ENCODE measurements at regions not wholly inside any gene's neighbourhood (a gene's known extent, or its start where the extent isn't known, plus 50 kb on each side); places are given as distances from the start of the nearest gene placed in this dataset.

DNA sequence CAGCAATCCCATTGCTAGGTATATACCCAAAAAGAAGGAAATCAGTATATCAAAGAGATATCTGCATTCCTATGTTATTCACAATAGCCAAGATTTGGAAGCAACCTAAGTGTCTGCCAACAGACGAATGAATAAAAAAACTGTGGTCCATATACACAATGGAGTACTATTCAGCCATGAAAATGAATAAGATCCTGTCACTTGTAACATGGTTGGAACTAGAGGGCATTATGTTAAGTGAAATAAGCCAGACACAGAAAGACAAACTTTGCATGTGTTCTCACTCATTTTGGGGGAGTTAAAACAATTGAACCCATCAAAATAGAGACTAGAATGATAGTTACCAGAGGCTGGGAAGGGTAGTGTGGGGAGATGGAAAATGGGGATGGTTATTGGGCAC lies 323.5 kb upstream of the NFE2L3 start:
- DNase-seq (ENCODE audit: low read depth in 1 of 2, low spot score in 1 of 2), result no peak

DNA sequence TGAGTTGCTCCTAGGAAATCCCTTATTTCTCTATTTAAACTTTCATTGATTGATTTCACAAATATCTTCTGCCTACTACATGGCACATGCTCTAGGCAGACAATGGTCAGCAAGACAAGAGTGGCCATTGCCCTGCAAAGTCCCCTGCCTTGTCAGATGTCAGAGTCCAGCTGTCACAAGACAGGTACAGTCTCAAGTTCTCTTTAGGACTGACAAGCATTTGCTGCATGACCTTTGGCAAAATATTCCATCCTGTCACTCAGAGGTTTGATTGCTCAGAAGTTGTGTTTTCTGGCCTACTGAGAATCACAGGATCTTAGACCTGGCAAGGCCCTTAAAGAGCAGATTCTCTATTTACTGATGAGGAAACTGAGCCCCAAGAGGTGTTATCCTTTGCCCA lies 322.3 kb upstream of the NFE2L3 start:
- no peak for DNase-seq (ENCODE audit: low read depth in 1 of 2, low spot score in 1 of 2)

DNA sequence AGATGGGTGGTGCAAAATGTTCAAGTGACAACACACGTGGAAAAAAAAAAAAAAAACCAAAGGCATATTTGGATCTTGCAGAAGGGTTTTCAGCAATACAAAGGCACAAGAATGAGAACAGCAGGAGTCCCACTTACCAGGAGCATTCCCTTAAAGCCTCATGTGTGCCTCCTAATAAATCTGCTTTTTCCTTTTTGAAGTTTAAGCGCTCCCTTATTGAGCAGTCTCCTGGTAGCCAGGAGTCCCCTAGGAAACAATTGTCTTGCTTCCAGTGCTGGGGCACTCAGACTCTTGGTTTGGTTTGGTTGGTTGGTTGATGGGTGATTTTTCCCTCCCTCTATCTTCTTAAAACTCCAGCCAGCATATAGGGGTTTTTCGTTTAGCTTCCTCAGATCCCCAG lies 321.8 kb upstream of the NFE2L3 start:
- DNase-seq (ENCODE audit: low read depth in 1 of 2, low spot score in 1 of 2), result no peak

- DNase-seq (ENCODE audit: low read depth in 1 of 2, low spot score in 1 of 2), result no peak
Observed at GRCh38 chr7:25831062-25831691, 320.8 kb upstream of the NFE2L3 start.

DNA sequence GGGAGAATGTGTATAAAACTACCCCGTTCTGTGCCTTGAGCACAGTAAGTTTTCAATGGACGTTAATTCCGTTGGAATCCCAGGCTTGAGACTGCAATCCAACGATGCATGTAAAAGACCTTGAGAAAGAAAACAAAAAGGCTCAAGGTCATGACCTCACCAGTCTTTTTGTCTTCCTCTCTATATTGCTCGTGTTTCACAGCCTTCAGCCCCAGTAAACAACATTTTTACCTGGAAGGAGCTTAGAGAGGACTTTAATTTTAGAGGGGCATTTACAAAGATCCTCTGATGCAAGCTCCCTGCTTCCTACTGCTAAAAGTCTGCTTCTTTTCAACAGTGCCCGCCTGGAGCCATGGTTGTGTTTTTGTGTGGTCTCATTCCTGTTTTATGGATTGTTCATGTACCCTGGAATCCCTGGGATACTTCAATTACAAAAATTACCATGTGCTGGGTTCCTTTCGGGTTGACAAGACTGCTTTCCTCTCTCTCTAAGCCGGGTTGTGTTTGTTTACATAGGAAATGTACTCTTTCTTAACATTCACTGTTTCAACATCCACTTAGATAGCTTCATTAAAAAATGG lies 320.1 kb upstream of the NFE2L3 start:
- DNase-seq (ENCODE audit: low read depth in 1 of 2, low spot score in 1 of 2), result no peak

DNA sequence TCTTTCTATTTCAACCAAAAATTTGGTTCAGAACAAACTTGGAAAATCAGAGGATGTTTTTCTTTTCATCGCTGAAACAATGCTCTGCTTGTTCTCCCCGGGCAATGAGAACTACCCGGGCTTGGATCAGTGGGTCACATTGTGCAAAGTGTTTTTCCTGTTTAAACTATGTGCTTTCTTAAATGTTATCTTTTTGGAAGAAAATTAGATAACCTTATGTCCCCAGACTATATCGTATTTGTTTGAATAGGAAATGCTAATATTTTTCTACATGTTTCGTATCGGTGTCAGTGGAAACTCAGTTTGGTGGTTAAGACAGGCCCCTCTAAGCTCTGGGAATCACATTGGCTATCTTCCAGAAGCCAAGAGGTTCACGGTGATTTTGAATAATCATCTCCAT lies 319.5 kb upstream of the NFE2L3 start:
- no peak for DNase-seq (ENCODE audit: low read depth in 1 of 2, low spot score in 1 of 2)

GRCh38 chr7:25832929-25833328 lies 319.1 kb upstream of the NFE2L3 start:
- no peak for DNase-seq (ENCODE audit: low read depth in 1 of 2, low spot score in 1 of 2)

GRCh38 chr7:25834050-25834449 lies 317.9 kb upstream of the NFE2L3 start:
- no peak for DNase-seq (ENCODE audit: low read depth in 1 of 2, low spot score in 1 of 2)

DNA sequence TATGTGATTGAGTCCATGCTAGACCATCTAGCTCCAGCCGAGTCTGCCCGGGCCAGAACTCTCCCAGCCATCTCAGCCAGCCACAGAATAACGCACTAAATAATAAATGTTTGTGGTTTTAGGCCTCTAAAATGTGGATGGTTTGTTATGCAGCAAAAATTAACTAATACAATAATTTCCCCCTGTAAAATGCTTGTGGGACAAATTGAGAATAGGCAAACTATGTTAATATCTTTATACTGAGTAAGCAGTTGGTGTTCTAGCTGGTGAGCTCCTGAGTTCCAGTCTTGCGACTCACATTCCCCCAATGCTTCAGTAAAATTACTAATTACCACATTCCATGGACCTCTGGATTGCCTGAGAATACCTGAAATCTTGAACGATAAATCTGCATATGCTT lies 316.8 kb upstream of the NFE2L3 start:
- no peak for DNase-seq (ENCODE audit: low read depth in 1 of 2, low spot score in 1 of 2)

DNA sequence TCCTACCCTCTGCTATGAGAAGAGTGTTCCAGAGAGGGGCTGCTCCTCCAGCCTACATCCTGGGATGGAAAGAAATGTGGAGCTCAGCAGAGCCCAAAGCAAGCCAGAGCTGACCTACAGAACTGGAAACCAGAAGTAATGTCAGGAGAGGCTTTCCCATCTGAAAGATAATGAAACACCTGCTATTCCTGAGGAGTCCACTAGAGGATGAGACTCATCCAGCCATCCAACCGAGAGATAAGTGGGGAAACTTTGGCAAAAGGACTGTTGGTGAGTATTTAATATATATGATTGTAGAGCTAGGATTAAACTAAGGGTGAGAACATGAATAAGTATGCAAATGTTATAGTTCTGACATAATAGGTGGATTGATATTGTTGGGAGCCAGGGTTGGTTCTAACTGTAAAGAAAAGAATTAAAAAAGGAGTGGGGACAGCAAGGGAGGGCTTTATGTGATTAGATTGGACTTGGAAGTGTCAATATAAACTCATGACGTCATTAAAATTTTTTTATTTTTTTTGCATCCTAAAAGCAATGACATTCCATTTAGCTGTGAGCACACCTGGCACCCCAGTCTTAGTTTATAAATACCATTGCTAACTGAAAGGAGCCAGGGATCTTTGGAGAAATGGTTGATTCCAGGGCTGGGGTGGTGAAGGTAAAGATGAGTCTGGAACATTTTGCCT lies 312.8 kb upstream of the NFE2L3 start:
- no peak for DNase-seq (ENCODE audit: low read depth in 1 of 2, low spot score in 1 of 2)

- no peak for DNase-seq (ENCODE audit: low read depth in 1 of 2, low spot score in 1 of 2)
Observed at GRCh38 chr7:25840209-25840792, 311.7 kb upstream of the NFE2L3 start.

DNA sequence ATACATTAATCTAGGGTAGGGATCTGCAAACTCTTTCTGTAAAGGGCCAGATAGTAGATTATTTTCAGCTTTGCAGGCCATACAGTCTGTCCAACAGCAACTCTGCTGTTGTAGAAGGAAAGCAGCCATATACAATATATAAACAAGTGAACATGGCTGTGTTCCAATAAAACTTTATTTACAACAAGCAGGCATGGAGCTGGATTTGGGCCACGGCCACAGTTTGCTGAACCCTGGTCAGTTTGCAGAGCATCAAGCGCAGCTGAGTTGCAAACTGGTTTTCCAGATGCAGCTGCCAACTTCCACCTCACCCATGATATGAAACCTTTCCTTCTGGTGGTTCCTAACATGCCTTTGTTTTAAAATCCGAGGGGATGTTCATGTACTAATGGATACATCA lies 310.4 kb upstream of the NFE2L3 start:
- no peak for DNase-seq (ENCODE audit: low read depth in 1 of 2, low spot score in 1 of 2)

DNA sequence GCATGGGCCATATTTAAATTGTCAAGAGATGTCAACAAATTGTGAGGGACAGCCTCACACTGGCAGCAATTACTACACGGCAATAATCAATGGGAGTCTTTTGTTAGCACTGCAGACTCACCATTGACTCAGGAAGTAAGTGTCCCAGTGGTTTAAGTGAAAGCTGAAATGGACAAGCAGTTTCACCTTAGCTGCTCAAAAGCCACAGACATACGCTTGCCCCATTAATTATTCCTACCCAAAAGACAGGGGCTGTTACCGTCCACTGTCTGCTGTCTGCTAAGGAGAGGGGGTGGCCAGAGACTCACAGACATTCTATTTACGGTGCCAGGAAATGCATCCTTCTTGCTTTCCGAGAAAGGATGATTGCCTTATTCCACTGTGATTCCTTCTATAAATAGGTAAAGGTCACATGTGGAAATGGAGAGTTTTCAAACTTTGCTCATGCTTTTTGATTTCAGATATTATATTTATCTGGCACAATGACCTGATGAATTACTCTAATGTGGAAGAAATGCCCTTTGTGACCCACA lies 309.7 kb upstream of the NFE2L3 start:
- DNase-seq (ENCODE audit: low read depth in 1 of 2, low spot score in 1 of 2), result no peak

GRCh38 chr7:25843467-25843866 lies 308.5 kb upstream of the NFE2L3 start:
- DNase-seq (ENCODE audit: low read depth in 1 of 2, low spot score in 1 of 2), result no peak

- DNase-seq (ENCODE audit: low read depth in 1 of 2, low spot score in 1 of 2), result no peak
Observed at GRCh38 chr7:25844102-25844870, 307.7 kb upstream of the NFE2L3 start.

DNA sequence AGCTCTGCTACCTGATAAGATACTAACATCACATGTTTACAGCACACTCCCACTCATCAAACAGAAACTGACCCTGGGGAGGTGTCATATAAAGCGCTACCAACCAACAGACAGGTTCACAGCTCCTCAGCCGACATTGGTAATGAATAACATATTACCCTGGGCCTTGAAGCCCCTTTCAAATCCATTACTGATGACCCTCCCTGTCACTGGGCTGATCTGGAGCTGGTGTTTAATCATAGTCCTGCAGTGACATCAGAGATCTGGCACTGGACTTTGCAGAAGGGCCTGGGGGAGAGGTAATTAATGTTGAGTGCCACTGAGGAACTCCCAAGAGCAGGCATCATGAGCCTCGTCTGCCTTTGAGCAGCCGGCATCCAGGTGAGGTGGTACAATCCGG lies 306.5 kb upstream of the NFE2L3 start:
- DNase-seq (ENCODE audit: low read depth in 1 of 2, low spot score in 1 of 2), result no peak

DNA sequence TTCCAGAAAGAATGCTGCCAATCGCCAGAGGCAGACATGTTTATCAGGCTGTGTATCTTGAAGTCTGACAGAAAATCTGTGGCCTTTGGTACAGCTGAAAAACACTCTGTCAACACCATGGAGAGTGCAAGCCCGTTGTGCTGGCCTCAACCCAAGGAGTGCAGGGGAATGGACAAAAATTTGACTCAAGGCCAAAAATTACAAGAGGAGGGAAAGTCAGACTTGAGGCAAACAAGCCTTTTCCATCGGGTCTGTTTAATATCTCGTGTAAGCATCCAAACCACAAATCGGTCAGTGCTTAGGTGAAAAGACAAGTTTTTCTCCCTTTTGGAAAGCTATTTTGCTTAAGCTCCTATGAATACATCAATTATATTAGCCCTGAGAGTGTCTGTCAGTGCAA lies 305.3 kb upstream of the NFE2L3 start:
- no peak for DNase-seq (ENCODE audit: low read depth in 1 of 2, low spot score in 1 of 2)

- DNase-seq (ENCODE audit: low read depth in 1 of 2, low spot score in 1 of 2), result no peak
Observed at GRCh38 chr7:25847336-25848070, 304.5 kb upstream of the NFE2L3 start.

GRCh38 chr7:25849500-25850184 lies 302.4 kb upstream of the NFE2L3 start:
- DNase-seq (ENCODE audit: low read depth in 1 of 2, low spot score in 1 of 2), result no peak

- DNase-seq (ENCODE audit: low read depth in 1 of 2, low spot score in 1 of 2), result no peak
Observed at GRCh38 chr7:25850216-25850615, 301.8 kb upstream of the NFE2L3 start.

Measured in activated T-helper 1 cell treated with anti-CD3 and anti-CD28 coated beads, Interleukin-2, amount 50 U/mL, for 16 hours (primary cell).